ENCODE measurements at regions not wholly inside any gene's neighbourhood (a gene's known extent, or its start where the extent isn't known, plus 50 kb on each side); places are given as distances from the start of the nearest gene placed in this dataset.

- TF ChIP-seq CTCF (conservative IDR thresholded peaks at IDR 0.05; ENCODE audit: low read depth, low read length) (no peak), EZH2phosphoT487 (IDR thresholded peaks at IDR 0.05; ENCODE audit: borderline replicate concordance, low read length) (no peak), EZH2 (IDR thresholded peaks at IDR 0.05; ENCODE audit: low read length, unreplicated experiment) (no peak)
These were observed 372.8 kb downstream of the NPHP4 start for GRCh38 chr1:5619469-5619868.
